T-helper 17 cell (primary cell): ENCODE measurements at regions not wholly inside any gene's neighbourhood (a gene's known extent, or its start where the extent isn't known, plus 50 kb on each side); places are given as distances from the start of the nearest gene placed in this dataset.

Experiments used
- ATAC-seq: fragments of 150-1000 bp; cut with Tn5 transposase; 2 replicates; pipeline ENCODE4 v1.10.0; 2021; ENCODE audit warnings: mild to moderate bottlenecking, moderate library complexity
- DNase-seq, 3 donors: peaks; one replicate each; pipeline versions ENCODE4 v3.0.0 to v3.0.0-alpha.2; 2020 to 2021
- H3K9me3 ChIP-seq: one replicate; pipeline ENCODE4 v1.7.0; 2013; ENCODE audit warnings: low read length, mild to moderate bottlenecking; ENCODE audit not compliant: control insufficient read depth, poor library complexity, severe bottlenecking
- H3K27ac Mint-ChIP-seq: one replicate; pipeline ENCODE4 v1.8.0; 2022; ENCODE audit warnings: mild to moderate bottlenecking, moderate library complexity, mixed read lengths
- H3K27me3 Mint-ChIP-seq: one replicate; pipeline ENCODE4 v1.8.0; 2022; ENCODE audit warnings: mixed read lengths
- H3K36me3 Mint-ChIP-seq: one replicate; pipeline ENCODE4 v1.8.0; 2022; ENCODE audit warnings: low read depth, mixed read lengths
- H3K4me1 Mint-ChIP-seq: one replicate; pipeline ENCODE4 v1.8.0; 2022; ENCODE audit warnings: mild to moderate bottlenecking, mixed read lengths
- H3K4me3 Mint-ChIP-seq: one replicate; pipeline ENCODE4 v1.8.0; 2022; ENCODE audit warnings: mild to moderate bottlenecking, moderate library complexity, mixed read lengths

DNA sequence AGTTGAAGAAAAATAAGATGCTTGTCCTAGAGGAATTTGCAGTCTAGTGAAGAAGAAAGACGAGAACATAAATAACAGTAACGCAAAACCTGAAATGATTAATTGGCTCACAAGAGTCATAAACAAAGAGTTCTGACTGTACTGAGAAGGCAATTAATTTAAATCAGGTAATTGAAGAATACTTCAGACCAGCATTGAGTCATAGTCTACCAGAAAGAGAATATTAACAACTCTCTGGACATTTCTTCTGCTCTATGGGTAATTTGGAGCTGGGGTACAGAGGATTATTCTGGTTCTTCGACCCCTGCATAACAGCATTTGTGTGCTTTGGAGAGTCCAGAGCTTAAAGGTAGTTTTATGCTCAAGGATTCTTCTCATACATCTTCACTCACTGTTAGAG is 390.3 kb upstream of the DCN start:
- Mint-ChIP-seq H3K36me3 (no peaks in the 10 kb centered on the region), H3K27me3 (peaks cover 14% of the 10 kb centered on the region), H3K4me3 (no peak overlapping the region), H3K27ac (no peak overlapping the region), H3K4me1 (peaks cover 6% of the 10 kb centered on the region)
- ATAC-seq, result no peak
- no peak for DNase-seq
- no peaks in the 10 kb centered on the region for H3K9me3 ChIP-seq

DNA sequence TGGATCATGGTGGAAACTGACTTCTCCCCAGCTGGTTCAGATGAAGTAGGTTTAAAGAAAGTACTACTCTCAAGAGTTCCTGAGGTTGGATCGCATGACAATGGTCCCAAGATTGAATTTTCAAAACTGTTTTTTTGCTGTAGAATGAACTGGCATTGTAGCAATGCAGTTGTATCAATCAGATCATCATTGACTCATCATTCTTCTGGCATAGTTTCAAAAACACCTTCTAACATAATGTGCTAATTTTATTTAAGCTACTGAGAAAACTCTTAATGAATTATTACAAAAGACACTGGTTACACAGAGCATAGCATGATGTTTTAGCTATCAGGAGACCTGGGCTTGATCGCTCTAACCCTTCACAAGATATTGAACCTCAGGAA is 384.5 kb upstream of the DCN start:
- H3K36me3 Mint-ChIP-seq, result no peaks in the 10 kb centered on the region
- no peak overlapping the region for H3K4me3 Mint-ChIP-seq
- no peaks in the 10 kb centered on the region for H3K27me3 Mint-ChIP-seq
- H3K27ac Mint-ChIP-seq, result no peak overlapping the region
- peaks cover 8% of the 10 kb centered on the region for H3K4me1 Mint-ChIP-seq
- H3K9me3 ChIP-seq, result no peaks in the 10 kb centered on the region
- ATAC-seq (no peak), DNase-seq (no peak)

DNA sequence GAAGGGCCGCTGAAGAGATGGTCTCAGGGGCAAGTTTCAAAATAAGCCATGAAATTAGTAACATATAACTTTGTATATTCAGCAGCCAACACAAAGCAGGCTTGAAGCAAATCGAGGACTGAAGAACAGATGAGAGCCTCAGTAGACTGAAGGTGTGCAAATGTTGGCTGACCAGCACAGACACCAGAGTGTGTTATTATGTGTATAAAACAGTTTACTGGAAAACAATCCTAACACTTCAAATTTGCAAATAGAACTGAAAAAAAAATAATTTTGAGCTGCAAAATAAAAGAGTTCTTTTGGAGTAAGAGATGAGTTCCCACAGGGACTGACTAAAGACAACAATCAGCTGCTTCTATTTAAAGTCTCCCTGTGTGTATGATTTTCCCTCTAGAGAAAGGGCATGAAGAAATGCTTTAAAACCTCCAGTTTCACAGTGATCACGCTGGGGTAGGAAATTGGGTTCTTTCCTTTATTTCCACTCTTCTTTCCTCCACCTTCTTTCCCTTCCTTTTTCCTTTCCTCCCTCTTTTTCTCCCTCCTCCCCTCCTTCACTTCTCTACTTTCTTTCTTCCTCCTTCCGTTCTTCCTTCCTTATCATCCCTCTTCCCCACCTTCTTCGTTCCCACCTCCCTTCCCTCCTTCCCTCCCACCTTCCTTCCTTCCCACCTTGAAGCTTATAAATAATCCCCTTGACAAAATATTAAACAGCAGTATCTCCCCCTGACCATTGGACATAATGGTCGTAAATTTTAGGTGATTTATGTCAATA is 383.9 kb upstream of the DCN start:
- H3K9me3 ChIP-seq, result no peaks in the 10 kb centered on the region
- no peak for ATAC-seq
- no peak overlapping the region for H3K4me3 Mint-ChIP-seq
- no peaks in the 10 kb centered on the region for H3K36me3 Mint-ChIP-seq
- peak overlapping the region; percentile 27 for H3K27ac Mint-ChIP-seq
- peaks cover 10% of the 10 kb centered on the region for H3K4me1 Mint-ChIP-seq
- H3K27me3 Mint-ChIP-seq, result no peaks in the 10 kb centered on the region
- no peak for DNase-seq

DNA sequence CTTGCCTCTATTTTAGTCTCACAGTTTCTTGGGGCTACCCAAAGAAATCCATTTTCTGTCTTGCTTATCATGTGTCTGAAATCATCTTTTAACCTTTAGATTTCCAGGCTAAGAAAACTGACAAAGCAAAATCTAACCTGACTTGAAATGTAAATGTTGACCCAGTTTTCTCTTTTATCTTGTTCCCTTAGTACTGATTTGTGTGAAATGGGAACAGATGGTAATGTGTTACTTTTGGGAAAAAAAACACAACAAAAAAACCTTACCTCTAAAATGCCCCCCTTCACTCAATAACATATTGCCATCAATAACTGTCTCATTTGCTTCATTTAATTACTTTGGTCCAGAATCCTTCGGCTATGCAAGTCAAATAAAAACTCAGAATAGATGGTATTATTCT is 383.2 kb upstream of the DCN start:
- Mint-ChIP-seq H3K36me3 (no peaks in the 10 kb centered on the region), H3K27me3 (no peaks in the 10 kb centered on the region), H3K27ac (peak overlapping the region; percentile 27), H3K4me3 (no peak overlapping the region), H3K4me1 (peaks cover 10% of the 10 kb centered on the region)
- DNase-seq (no peak), ATAC-seq (no peak)
- no peaks in the 10 kb centered on the region for H3K9me3 ChIP-seq

DNA sequence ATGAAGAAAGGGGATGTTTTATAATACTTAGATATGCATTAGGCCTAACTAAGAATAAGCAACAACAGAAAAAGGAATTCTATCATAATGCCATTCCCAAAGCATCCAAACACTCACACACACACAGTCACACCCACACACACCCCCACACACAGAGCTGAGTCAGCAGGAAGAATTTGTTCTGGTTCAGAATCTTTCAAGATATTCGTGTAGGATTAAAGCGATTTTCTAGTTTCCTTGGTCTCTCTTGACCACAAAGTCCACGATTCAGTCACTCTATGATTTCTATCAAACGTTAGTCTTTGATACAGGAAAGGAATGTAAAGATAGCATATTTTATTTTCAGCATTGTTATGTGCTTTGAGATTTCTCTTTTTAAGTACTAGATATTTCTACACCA is 382.6 kb upstream of the DCN start:
- H3K36me3 Mint-ChIP-seq, result no peaks in the 10 kb centered on the region
- DNase-seq (no peak), ATAC-seq (no peak)
- no peaks in the 10 kb centered on the region for H3K9me3 ChIP-seq
- H3K27me3 Mint-ChIP-seq, result no peaks in the 10 kb centered on the region
- H3K4me3 Mint-ChIP-seq, result no peak overlapping the region
- H3K4me1 Mint-ChIP-seq, result peaks cover 10% of the 10 kb centered on the region
- H3K27ac Mint-ChIP-seq, result peak overlapping the region; percentile 27

DNA sequence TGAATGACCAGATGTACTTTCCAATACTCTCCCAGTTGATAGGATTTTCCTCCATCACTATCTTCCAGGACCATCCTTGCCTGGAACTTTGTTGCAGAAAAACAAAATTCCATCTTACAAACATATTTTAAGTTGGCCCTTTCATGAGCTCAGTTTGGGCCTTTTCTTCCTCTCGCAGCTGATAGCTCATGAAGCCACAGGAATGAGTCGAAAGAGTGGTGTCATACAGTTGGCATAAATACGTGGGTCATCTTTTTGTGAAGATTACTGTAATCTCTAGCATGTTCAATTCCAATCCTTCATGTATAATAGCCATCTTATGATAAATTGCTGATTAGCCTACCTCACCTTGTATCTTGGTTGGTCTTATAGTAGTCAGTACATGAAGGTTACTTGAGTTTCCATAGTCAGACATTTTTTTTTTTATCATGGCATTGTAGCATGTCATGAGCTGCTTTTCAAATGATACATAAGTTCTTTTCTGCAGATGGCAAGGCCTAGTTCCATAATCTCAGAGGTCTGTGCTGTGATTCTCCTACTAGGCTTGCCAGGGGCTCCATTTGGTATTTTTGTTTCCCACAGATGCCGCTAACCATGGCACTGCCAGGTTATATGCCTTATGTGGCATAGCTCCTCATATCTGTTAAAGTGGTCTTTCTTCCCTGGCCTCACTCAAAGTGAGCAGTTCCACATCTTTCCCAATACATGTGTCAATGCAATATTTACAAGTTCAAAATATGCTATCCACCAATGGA is 380.6 kb upstream of the DCN start:
- H3K27ac Mint-ChIP-seq, result no peak overlapping the region
- no peak for DNase-seq
- peaks cover 10% of the 10 kb centered on the region for H3K4me1 Mint-ChIP-seq
- no peak for ATAC-seq
- H3K27me3 Mint-ChIP-seq, result no peaks in the 10 kb centered on the region
- no peak overlapping the region for H3K4me3 Mint-ChIP-seq
- H3K36me3 Mint-ChIP-seq, result no peaks in the 10 kb centered on the region
- peaks cover 2% of the 10 kb centered on the region for H3K9me3 ChIP-seq

DNA sequence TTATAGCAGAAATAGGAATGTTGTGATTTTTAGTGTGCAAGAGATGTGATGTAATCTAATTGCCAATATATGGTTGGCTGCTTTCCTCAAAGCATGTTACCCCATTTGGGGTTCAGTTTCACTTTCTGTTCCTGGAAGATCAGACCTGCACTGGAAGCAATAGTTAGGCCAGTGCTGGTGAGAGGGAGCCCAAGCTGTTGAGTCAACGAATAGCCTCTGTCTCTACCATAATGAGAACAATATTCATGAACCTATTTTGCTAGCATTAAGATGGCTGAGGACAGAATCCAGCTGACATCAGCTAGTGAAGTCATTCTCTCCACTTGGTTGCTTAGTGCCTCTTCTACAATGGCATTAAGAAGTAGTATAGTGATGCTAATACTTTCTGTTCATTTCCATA is 379.9 kb upstream of the DCN start:
- Mint-ChIP-seq H3K27ac (peak overlapping the region; percentile 44), H3K27me3 (no peaks in the 10 kb centered on the region), H3K4me3 (peak overlapping the region; percentile 43), H3K36me3 (no peaks in the 10 kb centered on the region), H3K4me1 (peaks cover 10% of the 10 kb centered on the region)
- ATAC-seq, result peak; percentile 70
- DNase-seq, result no peak
- peaks cover 2% of the 10 kb centered on the region for H3K9me3 ChIP-seq

DNA sequence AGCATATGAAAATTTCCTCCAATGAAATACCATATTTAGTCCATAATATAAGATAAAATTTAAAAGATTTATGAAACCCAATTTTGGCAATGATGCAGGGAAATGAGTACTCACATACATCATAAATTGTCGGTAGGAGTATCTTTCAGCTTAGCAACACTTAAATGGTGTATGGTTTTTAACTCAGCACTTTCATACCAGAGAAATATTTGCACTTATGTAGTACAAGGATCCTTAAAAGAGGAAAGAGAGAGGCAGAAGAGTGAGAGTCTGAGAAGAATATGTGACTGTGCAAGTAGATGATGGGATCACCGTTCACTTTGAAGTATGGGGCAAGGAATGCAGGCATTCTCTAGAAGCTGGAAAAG is 379.3 kb upstream of the DCN start:
- H3K4me3 Mint-ChIP-seq, result peak overlapping the region; percentile 43

DNA sequence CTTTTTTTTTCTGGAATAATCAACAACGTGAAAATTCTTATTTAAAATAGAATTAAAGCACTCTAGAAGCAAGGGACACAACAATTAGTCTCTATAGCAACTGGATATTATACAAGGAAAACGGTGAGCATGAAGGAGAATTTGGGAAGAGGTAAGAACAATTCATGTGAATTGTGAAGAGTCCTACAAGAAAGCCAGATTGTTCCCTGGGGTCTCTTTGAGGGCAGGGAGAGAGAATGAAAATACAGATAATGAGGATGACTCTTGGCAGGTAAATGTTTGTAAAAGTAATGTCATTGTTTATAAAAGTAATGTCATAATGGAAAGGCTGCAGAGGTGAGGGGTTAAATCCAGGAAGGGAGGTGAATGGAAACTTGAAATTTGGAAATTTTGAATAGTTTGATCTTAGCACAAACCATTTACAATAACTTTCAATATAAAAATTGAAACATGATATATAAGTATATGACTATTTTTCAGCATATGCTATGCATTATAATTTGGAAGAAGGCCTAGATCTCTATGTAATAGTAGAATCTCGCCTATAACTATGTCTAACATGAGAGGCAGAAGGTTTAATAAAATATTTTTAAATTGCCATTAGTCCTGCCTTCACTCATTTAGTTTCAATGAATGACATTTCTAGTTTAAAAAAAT is 378.8 kb upstream of the DCN start:
- peaks cover 2% of the 10 kb centered on the region for H3K9me3 ChIP-seq
- peak overlapping the region; percentile 44 for H3K27ac Mint-ChIP-seq
- no peak for ATAC-seq
- no peaks in the 10 kb centered on the region for H3K27me3 Mint-ChIP-seq
- H3K36me3 Mint-ChIP-seq, result no peaks in the 10 kb centered on the region
- H3K4me3 Mint-ChIP-seq, result no peak overlapping the region
- DNase-seq, result no peak
- peaks cover 10% of the 10 kb centered on the region for H3K4me1 Mint-ChIP-seq

More for the DNA sequence above, 379.3 kb upstream of the DCN start:
- H3K27ac Mint-ChIP-seq, result peak overlapping the region; percentile 44
- peaks cover 10% of the 10 kb centered on the region for H3K4me1 Mint-ChIP-seq
- peaks cover 2% of the 10 kb centered on the region for H3K9me3 ChIP-seq
- H3K36me3 Mint-ChIP-seq, result no peaks in the 10 kb centered on the region
- DNase-seq (no peak), ATAC-seq (no peak)
- no peaks in the 10 kb centered on the region for H3K27me3 Mint-ChIP-seq

DNA sequence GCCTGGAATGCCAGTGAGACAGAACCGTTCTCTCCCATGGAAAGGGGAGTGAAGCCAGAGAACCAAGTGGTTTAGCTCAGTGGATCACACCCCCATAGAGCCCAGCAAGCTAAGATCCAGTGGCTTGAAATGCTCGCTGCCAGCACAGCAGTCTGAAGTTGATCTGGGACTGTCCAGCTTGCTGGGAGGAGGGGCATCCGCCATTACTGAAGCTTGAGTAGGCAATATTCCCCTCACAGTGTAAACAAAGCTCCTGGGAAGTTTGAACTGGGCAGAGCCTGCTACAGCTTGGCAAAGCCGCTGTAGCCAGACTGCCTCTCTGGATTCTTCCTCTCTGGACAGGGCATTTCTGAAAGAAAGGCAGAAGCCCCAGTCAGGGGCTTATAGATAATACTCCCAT is 374.3 kb upstream of the DCN start:
- Mint-ChIP-seq H3K36me3 (peaks cover 2% of the 10 kb centered on the region), H3K4me3 (no peak overlapping the region), H3K27me3 (peaks cover 17% of the 10 kb centered on the region), H3K4me1 (peaks cover 2% of the 10 kb centered on the region), H3K27ac (no peak overlapping the region)
- no peak for DNase-seq
- peaks cover 2% of the 10 kb centered on the region for H3K9me3 ChIP-seq
- ATAC-seq, result no peak

DNA sequence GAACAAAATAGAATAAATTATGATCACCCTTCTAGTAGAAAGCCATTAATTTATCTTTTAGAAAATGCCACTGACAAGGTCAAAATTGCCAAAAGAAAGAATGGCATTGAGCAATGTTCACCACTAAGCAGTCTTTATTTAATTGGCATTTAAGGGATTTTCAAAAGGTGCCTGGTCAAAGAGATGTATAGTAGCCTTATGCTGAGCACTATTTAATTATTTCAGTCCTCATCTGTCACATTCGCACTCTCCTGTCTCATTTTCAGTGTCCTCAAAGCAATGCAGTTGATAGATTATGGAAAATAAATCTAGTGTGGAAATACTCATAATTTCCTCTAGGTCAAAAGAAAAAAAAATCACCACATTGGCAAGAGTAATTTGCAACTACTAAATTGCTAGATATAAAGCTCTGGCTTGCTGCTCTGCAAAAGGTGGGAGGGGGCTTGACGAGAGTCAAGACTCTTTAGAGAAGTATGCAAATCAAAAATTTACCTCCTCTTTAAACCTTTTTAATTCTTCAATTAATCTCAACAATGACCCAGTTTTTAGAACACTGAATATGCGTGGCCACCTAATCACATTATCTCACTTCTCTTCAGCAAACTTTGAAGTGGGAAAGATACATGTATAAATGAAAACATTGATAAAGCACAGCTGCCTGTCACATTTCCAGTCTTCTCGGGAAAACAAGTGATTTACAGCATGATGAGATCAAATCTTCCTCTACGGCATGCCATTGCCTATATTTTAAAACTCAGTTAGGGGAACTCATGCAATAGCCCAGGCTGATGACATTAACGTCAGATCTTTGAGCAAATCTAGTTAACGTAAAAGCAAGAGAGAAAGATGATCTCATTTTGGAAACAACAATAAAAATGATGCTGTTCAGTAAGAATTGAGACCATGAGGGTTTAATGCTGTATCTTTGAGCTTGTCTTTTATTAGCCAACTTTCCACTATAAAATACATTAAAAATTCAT is 373.1 kb upstream of the DCN start:
- ATAC-seq (no peak), DNase-seq (no peak)
- Mint-ChIP-seq H3K27ac (no peak overlapping the region), H3K27me3 (peaks cover 18% of the 10 kb centered on the region), H3K4me3 (no peak overlapping the region), H3K36me3 (peaks cover 2% of the 10 kb centered on the region), H3K4me1 (peaks cover 2% of the 10 kb centered on the region)
- H3K9me3 ChIP-seq, result peaks cover 2% of the 10 kb centered on the region

DNA sequence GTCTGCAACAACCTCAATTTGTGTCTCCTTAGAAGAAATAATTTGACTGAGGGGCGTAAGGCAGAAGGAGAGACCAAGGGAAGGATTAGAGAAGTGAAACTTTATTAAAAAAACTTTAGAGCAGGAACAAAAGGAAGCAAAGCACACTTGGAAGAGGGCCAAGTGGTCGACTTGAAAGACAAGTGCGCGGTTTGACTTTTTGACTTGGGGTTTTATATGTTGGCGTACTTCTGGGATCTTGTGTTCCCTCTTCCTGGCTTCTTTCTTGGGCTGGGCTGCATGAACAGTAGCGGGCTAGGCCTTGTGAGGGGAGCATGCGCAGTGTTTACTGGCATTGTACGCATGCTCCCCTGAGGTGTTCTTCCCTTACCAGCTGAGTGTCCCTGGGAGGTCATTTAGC is 369.3 kb upstream of the DCN start:
- peaks cover 2% of the 10 kb centered on the region for H3K36me3 Mint-ChIP-seq
- no peak for ATAC-seq
- no peak overlapping the region for H3K27ac Mint-ChIP-seq
- H3K4me3 Mint-ChIP-seq, result no peak overlapping the region
- peaks cover 18% of the 10 kb centered on the region for H3K27me3 Mint-ChIP-seq
- H3K9me3 ChIP-seq, result no peaks in the 10 kb centered on the region
- H3K4me1 Mint-ChIP-seq, result peaks cover 2% of the 10 kb centered on the region
- no peak for DNase-seq

DNA sequence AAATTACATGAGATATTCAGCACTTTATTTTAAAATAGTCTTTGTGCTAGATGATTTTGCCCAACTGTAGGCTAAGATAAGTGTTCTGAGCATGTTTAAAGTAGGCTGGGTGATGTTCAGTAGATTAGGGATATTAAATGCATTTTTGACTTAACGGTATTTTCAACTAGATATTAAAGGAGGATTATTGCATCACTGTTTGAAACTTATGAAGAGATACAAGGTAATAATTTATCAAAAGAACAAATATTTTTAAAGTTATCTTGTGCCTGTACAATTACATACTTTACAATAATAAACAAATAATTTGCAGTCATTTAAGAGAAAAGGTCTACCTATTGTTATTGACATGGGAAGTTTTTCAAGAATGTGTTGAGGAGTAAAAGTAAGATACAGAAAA is 368.6 kb upstream of the DCN start:
- DNase-seq, result no peak

More for the DNA sequence above, 368.6 kb upstream of the DCN start:
- Mint-ChIP-seq H3K4me3 (no peak overlapping the region), H3K27me3 (peaks cover 18% of the 10 kb centered on the region), H3K27ac (no peak overlapping the region), H3K4me1 (peaks cover 2% of the 10 kb centered on the region), H3K36me3 (peaks cover 2% of the 10 kb centered on the region)
- no peak for ATAC-seq
- H3K9me3 ChIP-seq, result no peaks in the 10 kb centered on the region
